H1 (cell line): ENCODE measurements at regions not wholly inside any gene's neighbourhood (a gene's known extent, or its start where the extent isn't known, plus 50 kb on each side); places are given as distances from the start of the nearest gene placed in this dataset.

Experiments used
- ATF3 ChIP-seq: IDR thresholded peaks from 2 replicates; pipeline ENCODE4 v1.6.1; 2011; ENCODE audit warnings: low read depth, mild to moderate bottlenecking, low read length; ENCODE audit not compliant: insufficient read depth
- CHD7 ChIP-seq: fragments of 300-600 bp; sonication (generic); IDR thresholded peaks from 2 replicates; pipeline ENCODE4 v1.7.1; 2012; ENCODE audit warnings: low read length, moderate library complexity, mild to moderate bottlenecking, inconsistent platforms; ENCODE audit not compliant: insufficient replicate concordance
- E2F6 ChIP-seq: IDR thresholded peaks from 2 replicates; pipeline ENCODE4 v1.6.1; 2012; ENCODE audit warnings: inconsistent platforms
- EGR1 ChIP-seq: IDR thresholded peaks from 2 replicates; pipeline ENCODE4 v1.6.1; 2011; ENCODE audit warnings: low read depth, low read length, borderline replicate concordance
- JUN ChIP-seq: IDR thresholded peaks from 2 replicates; pipeline ENCODE4 v1.6.1; 2011; ENCODE audit warnings: low read depth, mild to moderate bottlenecking, improper control_type of control experiment, low read length
- KDM4A ChIP-seq: IDR thresholded peaks from one replicate; pipeline ENCODE4 v1.7.1; 2012; ENCODE audit warnings: low read depth, mild to moderate bottlenecking, moderate library complexity, low read length, inconsistent platforms; ENCODE audit not compliant: severe bottlenecking
- TAF1 ChIP-seq: IDR thresholded peaks from 2 replicates; pipeline ENCODE4 v1.6.1; 2011; ENCODE audit warnings: mild to moderate bottlenecking, low read depth, low read length
- TAF7 ChIP-seq: optimal IDR thresholded peaks from 2 replicates; pipeline ENCODE3; 2011; ENCODE audit warnings: low read depth, mild to moderate bottlenecking, inconsistent platforms, low read length, moderate library complexity, borderline replicate concordance
- TCF12 ChIP-seq: IDR thresholded peaks from 2 replicates; pipeline ENCODE4 v1.6.1; 2011; ENCODE audit warnings: low read depth, mild to moderate bottlenecking, low read length

GRCh38 chr2:176637486-176638166, 368.4 kb downstream of the MTX2 start (continued):
- TF ChIP-seq E2F6 (peak; percentile 83), TCF12 (no peak), ATF3 (no peak), TAF1 (no peak), JUN (no peak), KDM4A (peak; percentile 97), TAF7 (no peak), CHD7 (no peak), EGR1 (peak; percentile 21; the same call in 1 of the 2 replicates)
